Calu3 (cell line): ENCODE measurements at regions not wholly inside any gene's neighbourhood (a gene's known extent, or its start where the extent isn't known, plus 50 kb on each side); places are given as distances from the start of the nearest gene placed in this dataset.

Experiments
- BruUV-seq: library from RNA; stranded (reverse); fragments of 400-500 nt; replicated peaks from 2 replicates; lab custom pipeline; 2021; lab: Mats Ljungman, UMichigan
- CTCF ChIA-PET: fragments of 300-600 bp; sonication (Branson Sonifier 250); formaldehyde crosslinking; loops from one replicate; lab custom pipeline; 2022; ENCODE audit warnings: antibody characterized with exemption; lab: Charles Lee
- DNase-seq: peaks from one replicate; pipeline ENCODE4 v3.0.0; 2022
- H3K27ac Mint-ChIP-seq: one replicate; pipeline ENCODE4 v1.8.0; 2022; ENCODE audit warnings: mixed read lengths; ENCODE audit not compliant: unreplicated experiment
- H3K27me3 Mint-ChIP-seq: one replicate; pipeline ENCODE4 v1.8.0; 2022; ENCODE audit warnings: mixed read lengths; ENCODE audit not compliant: unreplicated experiment
- H3K36me3 Mint-ChIP-seq: one replicate; pipeline ENCODE4 v1.8.0; 2022; ENCODE audit warnings: mild to moderate bottlenecking, moderate library complexity, mixed read lengths; ENCODE audit not compliant: insufficient read depth, unreplicated experiment
- H3K4me1 Mint-ChIP-seq: one replicate; pipeline ENCODE4 v1.8.0; 2022; ENCODE audit warnings: mild to moderate bottlenecking, low read depth, mixed read lengths; ENCODE audit not compliant: unreplicated experiment
- H3K4me3 Mint-ChIP-seq: one replicate; pipeline ENCODE4 v1.8.0; 2022; ENCODE audit warnings: mild to moderate bottlenecking, low read depth, moderate library complexity, mixed read lengths; ENCODE audit not compliant: unreplicated experiment
- H3K9me3 Mint-ChIP-seq: one replicate; pipeline ENCODE4 v1.8.0; 2022; ENCODE audit warnings: low read depth, mixed read lengths; ENCODE audit not compliant: unreplicated experiment
- intact Hi-C: fragments of 100-400 bp; cut with micrococcal nuclease; formaldehyde crosslinking; loops from one replicate; pipeline ENCODE4 v1.10.0; 2022; ENCODE audit not compliant: unreplicated experiment
- TF ChIP-seq, protein P1 (sequence below): fragments of 200-600 bp; IDR thresholded peaks from one replicate; pipeline ENCODE4 v1.8.0; 2022; ENCODE audit warnings: antibody characterized with exemption; ENCODE audit not compliant: unreplicated experiment

DNA sequence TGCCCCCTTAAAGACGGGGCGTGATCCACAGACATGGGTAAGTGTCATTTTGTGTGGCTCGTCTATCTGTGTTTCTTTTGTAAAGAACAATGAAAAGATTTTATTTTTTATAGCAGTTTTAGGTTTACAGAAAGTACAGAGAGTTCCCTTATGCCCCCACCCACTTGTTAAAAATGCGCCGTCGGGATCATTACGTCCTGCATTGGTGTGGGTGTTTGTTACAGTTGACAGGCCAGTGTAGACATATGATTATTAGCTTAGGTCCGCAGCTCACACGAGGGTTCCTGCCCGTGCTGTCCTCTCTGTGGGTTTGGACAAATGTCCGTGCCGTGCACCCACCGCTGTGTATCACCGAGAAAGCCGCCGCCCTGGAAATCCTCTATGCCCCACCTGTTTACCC is 50.5 kb downstream of the RGS12 start:
- H3K4me3 Mint-ChIP-seq, result no peak overlapping the region
- no peak for DNase-seq
- peaks cover 4% of the 10 kb centered on the region for H3K36me3 Mint-ChIP-seq
- no peaks in the 10 kb centered on the region for H3K9me3 Mint-ChIP-seq
- H3K4me1 Mint-ChIP-seq, result no peaks in the 10 kb centered on the region
- no peak overlapping the region for H3K27ac Mint-ChIP-seq
- BruUV-seq, result no TSS peak
- CTCF ChIA-PET, result no interaction called here
- intact Hi-C loops, result no loop called here
- TF ChIP-seq, protein P1, sequence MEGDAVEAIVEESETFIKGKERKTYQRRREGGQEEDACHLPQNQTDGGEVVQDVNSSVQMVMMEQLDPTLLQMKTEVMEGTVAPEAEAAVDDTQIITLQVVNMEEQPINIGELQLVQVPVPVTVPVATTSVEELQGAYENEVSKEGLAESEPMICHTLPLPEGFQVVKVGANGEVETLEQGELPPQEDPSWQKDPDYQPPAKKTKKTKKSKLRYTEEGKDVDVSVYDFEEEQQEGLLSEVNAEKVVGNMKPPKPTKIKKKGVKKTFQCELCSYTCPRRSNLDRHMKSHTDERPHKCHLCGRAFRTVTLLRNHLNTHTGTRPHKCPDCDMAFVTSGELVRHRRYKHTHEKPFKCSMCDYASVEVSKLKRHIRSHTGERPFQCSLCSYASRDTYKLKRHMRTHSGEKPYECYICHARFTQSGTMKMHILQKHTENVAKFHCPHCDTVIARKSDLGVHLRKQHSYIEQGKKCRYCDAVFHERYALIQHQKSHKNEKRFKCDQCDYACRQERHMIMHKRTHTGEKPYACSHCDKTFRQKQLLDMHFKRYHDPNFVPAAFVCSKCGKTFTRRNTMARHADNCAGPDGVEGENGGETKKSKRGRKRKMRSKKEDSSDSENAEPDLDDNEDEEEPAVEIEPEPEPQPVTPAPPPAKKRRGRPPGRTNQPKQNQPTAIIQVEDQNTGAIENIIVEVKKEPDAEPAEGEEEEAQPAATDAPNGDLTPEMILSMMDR, result no peak
- no peaks in the 10 kb centered on the region for H3K27me3 Mint-ChIP-seq

DNA sequence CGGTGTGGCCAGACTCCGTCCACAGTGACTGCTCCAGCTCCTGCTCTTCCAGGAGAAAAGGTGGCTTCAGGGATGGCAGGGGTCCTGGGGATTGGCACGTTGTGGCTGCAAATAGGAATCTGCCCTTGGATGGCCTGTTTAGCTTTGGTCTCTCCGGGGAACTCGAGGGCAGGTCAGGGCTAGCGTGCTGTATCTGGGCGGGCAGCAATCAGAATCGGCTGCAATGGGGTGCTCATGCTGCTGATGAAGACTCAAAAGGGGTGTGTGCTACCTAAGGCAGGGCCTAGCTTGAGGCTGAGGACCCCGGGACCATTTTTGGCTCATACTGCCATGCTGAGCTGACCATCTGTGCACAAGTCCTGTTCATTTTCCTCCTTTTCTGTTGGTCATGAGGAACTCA is 51.3 kb downstream of the RGS12 start:
- intact Hi-C loops, result no loop called here
- H3K4me1 Mint-ChIP-seq, result no peaks in the 10 kb centered on the region
- no peaks in the 10 kb centered on the region for H3K9me3 Mint-ChIP-seq
- CTCF ChIA-PET, result interaction anchor here (0.6 kb wide), 1 partner anchor 97 kb away, joined by 5 read pairs; no protein-coding TSS in a partner anchor
- H3K4me3 Mint-ChIP-seq, result no peak overlapping the region
- no peak for DNase-seq
- H3K27me3 Mint-ChIP-seq, result no peaks in the 10 kb centered on the region
- H3K36me3 Mint-ChIP-seq, result peaks cover 4% of the 10 kb centered on the region
- TF ChIP-seq, protein P1, result no peak
- H3K27ac Mint-ChIP-seq, result no peak overlapping the region
- BruUV-seq, result no TSS peak

DNA sequence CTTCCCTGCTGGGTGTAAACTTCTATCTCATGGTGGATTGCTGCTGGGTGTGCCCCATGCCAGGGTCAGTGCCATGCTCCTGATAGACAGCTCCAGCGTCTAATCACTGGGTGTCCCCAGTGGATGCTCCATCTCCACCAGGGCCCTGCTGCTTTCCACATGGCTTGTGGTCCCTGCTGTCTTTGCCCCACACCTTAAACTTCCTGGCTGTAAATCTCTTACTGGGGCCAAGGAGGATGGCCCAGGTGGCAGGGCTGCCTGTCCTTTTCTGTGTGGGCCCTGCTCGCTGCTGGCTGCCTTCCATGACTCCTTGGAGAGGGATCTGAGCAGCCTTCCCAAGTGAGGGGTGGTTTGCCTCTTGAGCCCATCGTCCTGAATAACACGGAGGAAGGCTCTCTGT is 51.8 kb downstream of the RGS12 start:
- DNase-seq, result no peak
- no peaks in the 10 kb centered on the region for H3K27me3 Mint-ChIP-seq
- peaks cover 4% of the 10 kb centered on the region for H3K36me3 Mint-ChIP-seq
- CTCF ChIA-PET, result interaction anchor here (0.6 kb wide), 1 partner anchor 96 kb away, joined by 5 read pairs; no protein-coding TSS in a partner anchor
- BruUV-seq, result no TSS peak
- no peaks in the 10 kb centered on the region for H3K9me3 Mint-ChIP-seq
- no peak overlapping the region for H3K4me3 Mint-ChIP-seq
- H3K4me1 Mint-ChIP-seq, result no peaks in the 10 kb centered on the region
- H3K27ac Mint-ChIP-seq, result no peak overlapping the region
- TF ChIP-seq, protein P1, result no peak
- intact Hi-C loops, result no loop called here

DNA sequence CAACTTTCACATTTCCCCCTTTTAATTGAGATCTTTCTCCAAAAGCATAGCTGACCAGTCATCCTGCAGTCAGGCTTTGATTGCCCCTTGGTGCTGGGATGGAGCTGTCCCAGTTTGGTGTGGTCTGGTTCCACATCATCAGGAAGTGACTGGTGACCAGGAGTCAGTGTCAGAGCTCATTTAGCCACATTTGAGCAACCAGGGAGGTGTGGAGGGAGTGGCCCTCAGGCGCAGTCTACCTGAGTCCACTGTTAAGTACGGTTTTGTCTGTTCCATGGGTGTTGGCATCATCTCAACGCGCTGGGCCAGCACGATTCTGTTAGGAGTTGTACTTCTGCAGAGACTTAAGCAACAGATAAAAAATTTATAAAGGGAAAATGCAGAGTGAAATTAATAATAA is 52.6 kb downstream of the RGS12 start:
- CTCF ChIA-PET, result no interaction called here
- no peak overlapping the region for H3K27ac Mint-ChIP-seq

More for the DNA sequence above, 52.6 kb downstream of the RGS12 start:
- no TSS peak for BruUV-seq
- H3K4me3 Mint-ChIP-seq, result no peak overlapping the region
- TF ChIP-seq, protein P1, result no peak
- intact Hi-C loops, result no loop called here
- H3K36me3 Mint-ChIP-seq, result no peaks in the 10 kb centered on the region
- H3K4me1 Mint-ChIP-seq, result no peaks in the 10 kb centered on the region
- H3K9me3 Mint-ChIP-seq, result no peaks in the 10 kb centered on the region
- no peaks in the 10 kb centered on the region for H3K27me3 Mint-ChIP-seq
- no peak for DNase-seq
